GM23338 (cell line): ENCODE measurements at regions not wholly inside any gene's neighbourhood (a gene's known extent, or its start where the extent isn't known, plus 50 kb on each side); places are given as distances from the start of the nearest gene placed in this dataset.

ENCODE experiments used
- ATAC-seq: fragments of 200-7000 bp; cut with Tn5 transposase; 3 replicates; pipeline ENCODE4 v1.9.1; 2020
- DNase-seq: peaks from one replicate; pipeline ENCODE4 v3.0.0-alpha.2; 2015; ENCODE audit warnings: low spot score
- H2AFZ ChIP-seq: fragments of 200-600 bp; sonication (generic); 2 replicates; pipeline ENCODE4 v1.8.0; 2016; ENCODE audit warnings: antibody characterized with exemption, mild to moderate bottlenecking, moderate library complexity
- H3F3A ChIP-seq: fragments of 200-600 bp; sonication (generic); replicated peaks from 2 replicates; pipeline ENCODE4 v1.8.0; 2017; ENCODE audit warnings: antibody characterized with exemption, mixed run types, low read depth
- H3K27ac ChIP-seq: fragments of 200-600 bp; sonication (generic); 2 replicates; pipeline ENCODE4 v1.6.1; 2016; ENCODE audit warnings: low read depth
- H3K27me3 ChIP-seq: fragments of 200-600 bp; sonication (generic); 2 replicates; pipeline ENCODE4 v1.8.0; 2016; ENCODE audit warnings: mild to moderate bottlenecking, mixed run types, moderate library complexity; ENCODE audit not compliant: insufficient read depth
- H3K36me3 ChIP-seq: fragments of 200-600 bp; sonication (generic); 2 replicates; pipeline ENCODE4 v1.8.0; 2016; ENCODE audit warnings: mild to moderate bottlenecking; ENCODE audit not compliant: insufficient read depth
- H3K4me1 ChIP-seq: fragments of 200-600 bp; sonication (generic); 2 replicates; pipeline ENCODE4 v1.8.0; 2016; ENCODE audit warnings: mild to moderate bottlenecking, moderate library complexity; ENCODE audit not compliant: insufficient read depth
- H3K4me2 ChIP-seq: fragments of 200-600 bp; sonication (generic); 2 replicates; pipeline ENCODE4 v1.7.1; 2017; ENCODE audit warnings: mixed run types
- H3K4me3 ChIP-seq: fragments of 200-600 bp; sonication (generic); 2 replicates; pipeline ENCODE4 v1.6.1; 2016; ENCODE audit warnings: mixed run types
- H3K79me2 ChIP-seq: fragments of 200-600 bp; sonication (generic); replicated peaks from 2 replicates; pipeline ENCODE4 v1.8.0; 2017; ENCODE audit warnings: mild to moderate bottlenecking; ENCODE audit not compliant: insufficient read depth
- H3K9me2 ChIP-seq: fragments of 200-600 bp; sonication (generic); 2 replicates; pipeline ENCODE4 v1.8.0; 2017; ENCODE audit not compliant: insufficient read depth
- H4K20me1 ChIP-seq: fragments of 200-600 bp; sonication (generic); replicated peaks from 2 replicates; pipeline ENCODE4 v1.8.0; 2017; ENCODE audit warnings: mild to moderate bottlenecking; ENCODE audit not compliant: insufficient read depth
- H3K27ac Mint-ChIP-seq: 2 replicates; pipeline ENCODE4 v1.8.0; 2020; ENCODE audit warnings: inconsistent platforms, mild to moderate bottlenecking, moderate library complexity, mixed read lengths
- H3K27me3 Mint-ChIP-seq: 3 replicates; pipeline ENCODE4 v1.8.0; 2022; ENCODE audit warnings: low read depth, mild to moderate bottlenecking, moderate library complexity, mixed read lengths, inconsistent platforms; ENCODE audit not compliant: insufficient read depth, poor library complexity
- H3K36me3 Mint-ChIP-seq: 3 replicates; pipeline ENCODE4 v1.8.0; 2021; ENCODE audit warnings: low read depth, mild to moderate bottlenecking, inconsistent platforms, moderate library complexity, mixed read lengths
- H3K4me1 Mint-ChIP-seq: 3 replicates; pipeline ENCODE4 v1.8.0; 2020; ENCODE audit warnings: mild to moderate bottlenecking, inconsistent platforms, mixed read lengths
- H3K4me3 Mint-ChIP-seq: 3 replicates; pipeline ENCODE4 v1.8.0; 2021; ENCODE audit warnings: moderate library complexity, mild to moderate bottlenecking, inconsistent platforms, mixed read lengths
- H3K9me3 Mint-ChIP-seq: 3 replicates; pipeline ENCODE4 v1.8.0; 2020; ENCODE audit warnings: moderate library complexity, mild to moderate bottlenecking, inconsistent platforms, mixed read lengths
- CREB1 ChIP-seq: fragments of 250-450 bp; sonication (Bioruptor Pico); IDR thresholded peaks from 2 replicates; pipeline ENCODE4 v1.5.0; 2020; ENCODE audit warnings: low read depth, mild to moderate bottlenecking, moderate library complexity
- CTCF ChIP-seq, 2 experiments: fragments of 200-600 bp in 1 of 2; sonication (generic) in 1 of 2; conservative IDR thresholded peaks; 2 replicates each; pipeline versions ENCODE4 v1.5.1 to v1.6.1; 2016 to 2017; ENCODE audit warnings: antibody characterized with exemption in 2 of 2, low read depth in 2 of 2, mild to moderate bottlenecking in 2 of 2, moderate library complexity in 1 of 2
- ETS1 ChIP-seq: IDR thresholded peaks from 2 replicates; pipeline ENCODE4 v1.6.1; 2016; ENCODE audit warnings: antibody characterized with exemption
- EZH2 ChIP-seq: fragments of 200-600 bp; sonication (generic); IDR thresholded peaks from one replicate; pipeline ENCODE4 v1.8.0; 2017; ENCODE audit warnings: antibody characterized with exemption, mild to moderate bottlenecking, low read depth; ENCODE audit not compliant: unreplicated experiment
- JUNB ChIP-seq: IDR thresholded peaks from one replicate; pipeline ENCODE4 v1.6.1; 2016; ENCODE audit warnings: antibody characterized with exemption; ENCODE audit not compliant: unreplicated experiment
- POLR2AphosphoS5 ChIP-seq: IDR thresholded peaks from 2 replicates; pipeline ENCODE4 v1.6.1; 2016; ENCODE audit warnings: antibody characterized with exemption, low read depth
- REST ChIP-seq: IDR thresholded peaks from one replicate; pipeline ENCODE4 v1.6.1; 2018; ENCODE audit warnings: antibody characterized with exemption; ENCODE audit not compliant: unreplicated experiment
- STAT1 ChIP-seq: IDR thresholded peaks from one replicate; pipeline ENCODE4 v1.6.1; 2016; ENCODE audit warnings: antibody characterized with exemption; ENCODE audit not compliant: unreplicated experiment

- TF ChIP-seq CTCF (conservative IDR thresholded peaks at IDR 0.05; ENCODE audit: low read depth in 2 of 2): no peak
- TF ChIP-seq REST: no peak
- TF ChIP-seq CREB1 (CRISPR knock-in tag): no peak
- TF ChIP-seq JUNB: no peak
- no peak for TF ChIP-seq STAT1
- no peak for TF ChIP-seq EZH2
These were observed 188.4 kb downstream of the PDGFRA start (continued) for GRCh38 chr4:54417476-54417875.

- Mint-ChIP-seq H3K27ac (no peak overlapping the region), H3K27me3 (no peaks in the 10 kb centered on the region), H3K4me3 (no peak overlapping the region), H3K9me3 (peaks cover 34% of the 10 kb centered on the region; the same call in 2 of the 3 replicates), H3K4me1 (peaks cover 13% of the 10 kb centered on the region; the same call in 2 of the 3 replicates), H3K36me3 (peaks cover 19% of the 10 kb centered on the region; the same call in 2 of the 3 replicates)
- Histone ChIP-seq H2AFZ (no peak overlapping the region), H3K4me3 (no peak overlapping the region), H3K36me3 (no peaks in the 10 kb centered on the region), H3K4me2 (no peak overlapping the region), H4K20me1 (no peaks in the 10 kb centered on the region), H3K9me2 (0 out of 2 replicates have a peak, but pooled peaks cover 4% of the 10 kb centered on the region), H3K79me2 (no peaks in the 10 kb centered on the region), H3K27me3 (no peaks in the 10 kb centered on the region), H3K27ac (no peak overlapping the region), H3K4me1 (no peaks in the 10 kb centered on the region), H3F3A (no peaks in the 10 kb centered on the region)
- TF ChIP-seq POLR2AphosphoS5 (no peak), ETS1 (no peak), STAT1 (no peak)
- ATAC-seq (no peak), DNase-seq (no peak)
These were observed 189.4 kb downstream of the PDGFRA start for GRCh38 chr4:54418468-54418867.
